Heart left ventricle (tissue), 16 donors: ENCODE measurements at regions not wholly inside any gene's neighbourhood (a gene's known extent, or its start where the extent isn't known, plus 50 kb on each side); places are given as distances from the start of the nearest gene placed in this dataset.
"Not testable (repeated sequence)": the region's sequence is repeated elsewhere in the genome, so short reads cannot be mapped to it uniquely, and the experiment has no call there.

Experiments used
- ATAC-seq, 4 donors: fragments of 200-7000 bp; cut with Tn5 transposase; one replicate each; pipeline ENCODE4 v1.9.1; 2020 to 2022; ENCODE audit warnings: moderate library complexity in 4 of 4, mild to moderate bottlenecking in 3 of 4, moderate number of reproducible peaks in 1 of 4
- DNase-seq, 5 donors: peaks; one replicate each; pipeline ENCODE4 v3.0.0-alpha.2; 2020
- H3K27ac ChIP-seq, 12 donors: fragments of 200-600 bp; sonication (generic) in 4 of 12; one replicate each; pipeline versions ENCODE4 v1.5.0 to v1.8.0; 2016 to 2022; ENCODE audit warnings: mild to moderate bottlenecking in 2 of 12
- H3K27me3 ChIP-seq, 9 donors: fragments of 200-600 bp; sonication (generic) in 2 of 9; one replicate each; pipeline versions ENCODE4 v1.5.1 to v1.8.0; 2016 to 2022; ENCODE audit warnings: mild to moderate bottlenecking in 3 of 9
- H3K36me3 ChIP-seq, 9 donors: fragments of 200-600 bp; sonication (generic) in 2 of 9; one replicate each; pipeline versions ENCODE4 v1.5.0 to v1.8.0; 2018 to 2022; ENCODE audit warnings: mild to moderate bottlenecking in 2 of 9
- H3K4me1 ChIP-seq, 12 donors: fragments of 200-600 bp; sonication (generic) in 4 of 12; one replicate each; pipeline versions ENCODE4 v1.5.0 to v1.8.0; 2016 to 2022; ENCODE audit warnings: mild to moderate bottlenecking in 3 of 12
- H3K4me3 ChIP-seq, 12 donors: fragments of 200-600 bp; sonication (generic) in 4 of 12; one replicate each; pipeline versions ENCODE4 v1.5.0 to v1.8.0; 2017 to 2022; ENCODE audit warnings: mild to moderate bottlenecking in 9 of 12, moderate library complexity in 4 of 12
- H3K9me3 ChIP-seq, 12 donors: fragments of 200-600 bp; sonication (generic) in 4 of 12; one replicate each; pipeline versions ENCODE4 v1.5.0 to v1.8.0; 2016 to 2022; ENCODE audit warnings: mild to moderate bottlenecking in 1 of 12
- CTCF ChIP-seq, 12 donors: fragments of 200-600 bp; sonication (generic) in 4 of 12; IDR thresholded peaks; one replicate each; pipeline versions ENCODE4 v1.5.0 to v1.8.0; 2018 to 2022; ENCODE audit warnings: antibody characterized with exemption in 12 of 12, mild to moderate bottlenecking in 5 of 12
- POLR2A ChIP-seq, 2 donors: fragments of 450-650 bp; IDR thresholded peaks; one replicate each; pipeline ENCODE4 v1.6.1; 2017; ENCODE audit warnings: antibody characterized with exemption in 2 of 2, mild to moderate bottlenecking in 2 of 2, moderate library complexity in 2 of 2
- WGBS, 4 donors: extraction: QIAGEN DNeasy Blood & Tissue Kit in 2 of 4; methylation state at CpG; one replicate each; pipeline versions ENCODE4 v1.1.5 to v1.1.7; 2013 to 2018; 5-methylcytosine and 5-hydroxymethylcytosine counted together
- intact Hi-C, 10 donors: fragments of 100-400 bp; cut with DNase I; formaldehyde crosslinking; loops; one replicate each; pipeline versions ENCODE4 v1.11.1 to v1.14.2; 2022
- donor health status: ischemic (EF 13 %, LVEDD 7.1; RV severe dilation, severe dysfunction).
- donor health status: healthy with polysubstance abuse.
- donor health status: DM: no; HTN: yes; CAD: no.
- donor health status: DM: no; HTN: no; CAD: no.
- donor health status: ischemic (EF 25% LVEDD 6.9; RV normal size, moderate dysfunction).
- donor health status: ischemic (EF 25% LVEDD 5.7; RV mildly dilated, moderate dysfunction).
- donor health status: healthy.
- donor health status: DM: yes; HTN: yes; CAD: no.
- donor health status: ischemic (EF 35%, LVEDD 5.7; RV mildly dilated, moderate dysfunction).
- donor health status: nonischemic (EF 11% LVEDD 7.7; RV severe dilation, severe dysfunction).
- donor health status: DM: yes; HTN: yes; CAD: no.
- donor health status: PGD.
- donor health status: ischemic (EF 29% LVEDD 5.4; RV normal size, mild dysfunction).
- donor health status: nonischemic (EF 23%, LVEDD 6.1; RV moderate dilation, normal function).

GRCh38 chr5:174583071-174583470 lies 141.3 kb upstream of the MSX2 start:
- no peaks in the 10 kb centered on the region for H3K36me3 ChIP-seq
- no peak overlapping the region for H3K27ac ChIP-seq
- peaks cover 0 to 11% (median 5%) of the 10 kb centered on the region in 12 donors for H3K9me3 ChIP-seq
- DNase-seq (no peak), ATAC-seq (no peak)
- WGBS, 4 donors, result 89 to 96% (median 91%) methylated on average over 4 of the region's 4 CpGs
- no peaks in the 10 kb centered on the region for H3K4me1 ChIP-seq
- intact Hi-C loops, result no loop called here
- H3K27me3 ChIP-seq, result peaks cover 0 to 35% (median 7%) of the 10 kb centered on the region in 9 donors
- TF ChIP-seq CTCF (IDR thresholded peaks at IDR 0.05) (no peak), POLR2A (IDR thresholded peaks at IDR 0.05) (no peak)
- H3K4me3 ChIP-seq, result no peak overlapping the region

- Histone ChIP-seq H3K4me1 (no peaks in the 10 kb centered on the region), H3K36me3 (no peaks in the 10 kb centered on the region), H3K4me3 (no peak overlapping the region), H3K27me3 (peaks cover 0 to 47% (median 7%) of the 10 kb centered on the region in 9 donors), H3K27ac (no peak overlapping the region), H3K9me3 (peaks cover 0 to 11% (median 5%) of the 10 kb centered on the region in 12 donors)
- DNase-seq, result no peak
- TF ChIP-seq POLR2A (IDR thresholded peaks at IDR 0.05) (no peak), CTCF (IDR thresholded peaks at IDR 0.05) (no peak)
- intact Hi-C loops, result no loop called here
- 78 to 86% (median 81%) methylated on average over 2 of the region's 2 CpGs for WGBS, 4 donors
- ATAC-seq, result no peak
These were observed 138.9 kb upstream of the MSX2 start for GRCh38 chr5:174585472-174585871.

GRCh38 chr5:174586163-174586562 lies 138.2 kb upstream of the MSX2 start:
- intact Hi-C loops, H3K36me3 ChIP-seq, DNase-seq, H3K4me3 ChIP-seq, H3K27ac ChIP-seq, ATAC-seq, H3K4me1 ChIP-seq: not testable (repeated sequence)
- 75 to 91% (median 81%) methylated on average over 4 of the region's 4 CpGs for WGBS, 4 donors
- Histone ChIP-seq H3K27me3 (peaks cover 0 to 47% (median 7%) of the 10 kb centered on the region in 9 donors), H3K9me3 (peaks cover 0 to 11% (median 5%) of the 10 kb centered on the region in 12 donors)

- no peak for TF ChIP-seq CTCF (IDR thresholded peaks at IDR 0.05)
- TF ChIP-seq POLR2A (IDR thresholded peaks at IDR 0.05), result no peak
- H3K36me3 ChIP-seq, result no peaks in the 10 kb centered on the region
- intact Hi-C loops, result no loop called here
- peaks cover 0 to 47% (median 7%) of the 10 kb centered on the region in 9 donors for H3K27me3 ChIP-seq
- no peaks in the 10 kb centered on the region for H3K4me1 ChIP-seq
- no peak overlapping the region for H3K27ac ChIP-seq
- WGBS, 4 donors, result 87 to 92% (median 90%) methylated on average over 7 of the region's 7 CpGs
- DNase-seq (no peak), ATAC-seq (no peak)
- no peak overlapping the region for H3K4me3 ChIP-seq
- H3K9me3 ChIP-seq, result peaks cover 0 to 11% (median 5%) of the 10 kb centered on the region in 12 donors
These were observed 135.4 kb upstream of the MSX2 start for GRCh38 chr5:174589011-174589410.

GRCh38 chr5:174589599-174589998 lies 134.8 kb upstream of the MSX2 start:
- intact Hi-C loops, result no loop called here
- peaks cover 0 to 45% (median 7%) of the 10 kb centered on the region in 9 donors for H3K27me3 ChIP-seq
- WGBS, 4 donors, result 29 to 40% (median 35%) methylated on average over 11 of the region's 11 CpGs

More at GRCh38 chr5:174589599-174589998, 134.8 kb upstream of the MSX2 start:
- no peak overlapping the region for H3K4me3 ChIP-seq
- no peaks in the 10 kb centered on the region for H3K36me3 ChIP-seq
- H3K27ac ChIP-seq, result no peak overlapping the region
- ATAC-seq (no peak), DNase-seq (no peak)
- TF ChIP-seq POLR2A (IDR thresholded peaks at IDR 0.05) (no peak), CTCF (IDR thresholded peaks at IDR 0.05) (no peak)
- H3K4me1 ChIP-seq, result no peaks in the 10 kb centered on the region
- H3K9me3 ChIP-seq, result peaks cover 0 to 11% (median 5%) of the 10 kb centered on the region in 12 donors
